Nephron progenitor cell (in vitro differentiated cells): ENCODE measurements at regions not wholly inside any gene's neighbourhood (a gene's known extent, or its start where the extent isn't known, plus 50 kb on each side); places are given as distances from the start of the nearest gene placed in this dataset.
A peak's percentile ranks its signal among the peaks of the same experiment; 100 is the strongest.
"Not testable (repeated sequence)": the region's sequence is repeated elsewhere in the genome, so short reads cannot be mapped to it uniquely, and the experiment has no call there.

Experiments used
- DNase-seq: peaks from one replicate; pipeline ENCODE4 v3.0.0; 2021
- H3K27ac Mint-ChIP-seq: 2 replicates; pipeline ENCODE4 v1.8.0; 2021; ENCODE audit warnings: mild to moderate bottlenecking, moderate library complexity, mixed read lengths
- H3K27me3 Mint-ChIP-seq: 2 replicates; pipeline ENCODE4 v1.8.0; 2021; ENCODE audit warnings: mild to moderate bottlenecking, low read depth, mixed read lengths; ENCODE audit not compliant: poor library complexity
- H3K36me3 Mint-ChIP-seq: 2 replicates; pipeline ENCODE4 v1.8.0; 2021; ENCODE audit warnings: low read depth, mixed read lengths
- H3K4me1 Mint-ChIP-seq: 2 replicates; pipeline ENCODE4 v1.8.0; 2021; ENCODE audit warnings: mixed read lengths
- H3K4me3 Mint-ChIP-seq: 2 replicates; pipeline ENCODE4 v1.8.0; 2021; ENCODE audit warnings: mild to moderate bottlenecking, moderate library complexity, mixed read lengths
- H3K9me3 Mint-ChIP-seq: 2 replicates; pipeline ENCODE4 v1.8.0; 2021; ENCODE audit warnings: mild to moderate bottlenecking, moderate library complexity, mixed read lengths
- TF ChIP-seq, protein P1 (sequence below): fragments of 200-600 bp; sonication (generic); IDR thresholded peaks from 2 replicates; pipeline ENCODE4 v1.5.0; 2021; ENCODE audit warnings: antibody characterized with exemption

DNA sequence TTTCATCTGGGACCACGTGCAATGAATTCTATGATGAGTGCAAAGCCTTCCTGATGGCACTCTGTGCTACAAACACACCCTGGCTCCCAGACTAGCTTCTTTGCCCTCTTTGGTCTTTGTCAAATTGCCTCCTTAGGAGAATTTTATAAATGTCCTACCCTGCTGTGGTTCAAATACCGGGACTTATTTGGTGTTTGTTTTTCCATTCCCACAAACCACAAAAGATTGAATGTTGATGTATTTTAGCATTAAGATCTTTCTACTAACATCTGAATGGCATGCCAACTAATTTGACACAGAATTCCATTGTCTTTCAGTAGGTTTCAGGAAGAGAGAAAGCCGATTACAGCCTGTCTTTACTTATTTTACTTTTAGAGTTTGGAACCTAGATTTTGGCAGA is 424.2 kb upstream of the SLC35B3 start:
- TF ChIP-seq, protein P1, sequence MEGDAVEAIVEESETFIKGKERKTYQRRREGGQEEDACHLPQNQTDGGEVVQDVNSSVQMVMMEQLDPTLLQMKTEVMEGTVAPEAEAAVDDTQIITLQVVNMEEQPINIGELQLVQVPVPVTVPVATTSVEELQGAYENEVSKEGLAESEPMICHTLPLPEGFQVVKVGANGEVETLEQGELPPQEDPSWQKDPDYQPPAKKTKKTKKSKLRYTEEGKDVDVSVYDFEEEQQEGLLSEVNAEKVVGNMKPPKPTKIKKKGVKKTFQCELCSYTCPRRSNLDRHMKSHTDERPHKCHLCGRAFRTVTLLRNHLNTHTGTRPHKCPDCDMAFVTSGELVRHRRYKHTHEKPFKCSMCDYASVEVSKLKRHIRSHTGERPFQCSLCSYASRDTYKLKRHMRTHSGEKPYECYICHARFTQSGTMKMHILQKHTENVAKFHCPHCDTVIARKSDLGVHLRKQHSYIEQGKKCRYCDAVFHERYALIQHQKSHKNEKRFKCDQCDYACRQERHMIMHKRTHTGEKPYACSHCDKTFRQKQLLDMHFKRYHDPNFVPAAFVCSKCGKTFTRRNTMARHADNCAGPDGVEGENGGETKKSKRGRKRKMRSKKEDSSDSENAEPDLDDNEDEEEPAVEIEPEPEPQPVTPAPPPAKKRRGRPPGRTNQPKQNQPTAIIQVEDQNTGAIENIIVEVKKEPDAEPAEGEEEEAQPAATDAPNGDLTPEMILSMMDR = no peak
- no peaks in the 10 kb centered on the region for H3K36me3 Mint-ChIP-seq
- DNase-seq = no peak
- no peak overlapping the region for H3K27ac Mint-ChIP-seq
- no peak overlapping the region for H3K4me3 Mint-ChIP-seq
- peaks cover 4% of the 10 kb centered on the region for H3K27me3 Mint-ChIP-seq
- no peaks in the 10 kb centered on the region for H3K9me3 Mint-ChIP-seq
- H3K4me1 Mint-ChIP-seq = no peaks in the 10 kb centered on the region

DNA sequence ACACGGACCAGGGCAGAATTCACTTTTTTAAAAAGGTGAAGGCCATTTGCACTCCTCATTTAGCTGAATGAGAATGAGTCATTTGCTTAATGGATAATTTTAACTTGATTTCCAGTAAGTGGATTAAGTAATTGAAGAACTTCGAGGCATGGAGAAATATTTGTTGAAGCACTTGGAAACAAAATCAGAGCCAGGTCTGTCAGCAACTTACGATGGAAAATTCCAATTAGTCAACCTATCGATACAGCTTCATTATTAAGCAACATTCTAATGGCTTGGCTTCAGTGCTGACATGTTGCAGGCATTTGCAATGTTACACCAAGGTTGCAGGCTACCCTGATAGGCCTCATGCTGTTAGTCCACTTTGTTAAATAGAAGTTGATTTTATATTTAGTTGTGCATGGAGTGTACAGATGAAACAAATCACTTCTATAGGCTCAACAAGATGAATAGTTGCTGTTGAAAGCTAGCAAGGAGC is 423.5 kb upstream of the SLC35B3 start:
- Mint-ChIP-seq H3K4me3 (no peak overlapping the region), H3K27ac (no peak overlapping the region), H3K36me3 (no peaks in the 10 kb centered on the region), H3K9me3 (no peaks in the 10 kb centered on the region), H3K27me3 (peaks cover 4% of the 10 kb centered on the region), H3K4me1 (peaks cover 4% of the 10 kb centered on the region)
- TF ChIP-seq, protein P1 = no peak
- DNase-seq = no peak

DNA sequence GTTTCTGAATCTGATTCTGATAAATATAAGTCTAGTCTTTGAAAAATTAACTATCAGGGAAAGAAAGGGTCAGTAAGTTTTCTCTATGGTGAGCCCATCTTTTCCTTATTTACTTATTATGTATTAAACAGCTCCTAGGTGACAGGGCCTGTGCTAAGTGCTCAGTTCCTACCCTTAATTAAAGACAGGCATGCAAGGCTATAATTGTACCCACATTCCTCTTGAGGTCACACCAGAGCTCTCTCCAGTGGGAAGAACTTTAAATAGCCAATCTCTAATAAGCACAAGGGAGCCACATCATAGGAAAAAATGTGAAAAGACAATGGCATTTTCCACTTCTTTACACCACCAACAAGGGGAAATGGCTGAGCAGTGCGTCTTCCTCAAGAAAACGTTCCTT is 421.8 kb upstream of the SLC35B3 start:
- Mint-ChIP-seq H3K4me3 (no peak overlapping the region), H3K4me1 (peaks cover 5% of the 10 kb centered on the region), H3K27ac (no peak overlapping the region), H3K27me3 (peaks cover 4% of the 10 kb centered on the region), H3K9me3 (no peaks in the 10 kb centered on the region), H3K36me3 (no peaks in the 10 kb centered on the region)
- TF ChIP-seq, protein P1 = no peak
- no peak for DNase-seq

DNA sequence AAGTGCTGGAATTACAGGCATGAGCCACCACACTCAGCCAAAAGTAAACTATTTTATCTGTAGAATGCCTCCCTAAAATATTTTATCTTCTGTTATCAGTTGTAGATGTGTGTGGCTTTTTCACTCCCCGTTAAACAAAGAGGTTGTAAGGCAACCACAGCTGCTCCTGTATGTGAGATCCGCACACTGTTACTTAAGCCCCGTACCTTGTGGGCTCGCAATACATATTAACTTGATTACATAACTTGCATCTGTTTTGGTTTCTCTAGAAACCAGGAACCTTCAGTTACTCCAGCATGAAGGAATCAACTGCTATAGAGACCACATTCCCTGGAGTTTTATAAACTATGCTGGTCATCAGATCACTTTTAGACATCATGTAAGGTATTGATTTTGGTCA is 420.1 kb upstream of the SLC35B3 start:
- no peak for DNase-seq
- Mint-ChIP-seq H3K36me3 (no peaks in the 10 kb centered on the region), H3K4me3 (no peak overlapping the region), H3K27ac (no peak overlapping the region), H3K27me3 (peaks cover 4% of the 10 kb centered on the region), H3K4me1 (peaks cover 5% of the 10 kb centered on the region), H3K9me3 (no peaks in the 10 kb centered on the region)
- TF ChIP-seq, protein P1 = no peak

DNA sequence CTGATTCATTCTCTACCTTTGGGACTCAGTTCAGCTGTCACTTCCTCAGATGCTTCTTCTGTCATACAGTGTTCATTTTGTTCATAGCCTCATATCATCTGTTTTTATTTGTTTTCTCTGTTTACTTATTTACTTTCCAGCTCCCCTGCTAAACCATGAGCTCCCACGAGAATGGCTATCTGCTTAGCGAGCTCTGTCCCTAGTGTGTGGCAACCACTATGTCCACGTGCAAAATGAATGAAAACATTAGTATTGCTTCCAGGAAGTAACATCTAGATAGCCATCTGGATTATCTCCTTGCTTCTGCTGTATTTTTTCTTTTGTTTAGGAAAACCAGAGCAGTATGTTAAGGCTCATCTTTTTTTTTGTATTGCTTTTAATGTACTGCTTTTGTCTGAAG is 417.0 kb upstream of the SLC35B3 start:
- peaks cover 5% of the 10 kb centered on the region for H3K4me1 Mint-ChIP-seq
- no peaks in the 10 kb centered on the region for H3K9me3 Mint-ChIP-seq
- no peak overlapping the region for H3K4me3 Mint-ChIP-seq
- H3K36me3 Mint-ChIP-seq = no peaks in the 10 kb centered on the region
- H3K27ac Mint-ChIP-seq = peak overlapping the region; percentile 6
- DNase-seq = no peak
- H3K27me3 Mint-ChIP-seq = peaks cover 4% of the 10 kb centered on the region
- TF ChIP-seq, protein P1 = no peak

DNA sequence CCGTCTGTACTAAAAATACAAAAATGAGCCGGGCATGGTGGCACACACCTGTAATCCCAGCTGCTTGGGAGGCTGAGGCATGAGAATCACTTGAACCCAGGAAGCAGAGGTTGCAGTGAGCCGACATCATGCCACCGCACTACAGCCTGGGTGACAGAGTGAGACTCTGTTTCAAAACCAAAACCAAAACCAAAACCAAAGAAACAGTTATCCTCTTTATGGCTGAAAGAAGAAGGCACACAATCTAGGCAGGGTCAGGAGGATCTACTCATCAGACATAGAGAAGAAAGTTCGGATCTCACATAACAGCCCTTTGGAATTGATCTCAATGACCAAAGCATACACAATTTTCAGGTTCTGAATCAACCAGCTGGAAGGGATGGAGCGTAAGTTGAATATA is 411.3 kb upstream of the SLC35B3 start:
- not testable (repeated sequence) for H3K4me1 Mint-ChIP-seq, H3K4me3 Mint-ChIP-seq, H3K36me3 Mint-ChIP-seq, H3K27ac Mint-ChIP-seq, DNase-seq, H3K27me3 Mint-ChIP-seq, H3K9me3 Mint-ChIP-seq
